HG02884 (cell line): ENCODE measurements at regions not wholly inside any gene's neighbourhood (a gene's known extent, or its start where the extent isn't known, plus 50 kb on each side); places are given as distances from the start of the nearest gene placed in this dataset.
A peak's percentile ranks its signal among the peaks of the same experiment; 100 is the strongest.
"Not testable (repeated sequence)": the region's sequence is repeated elsewhere in the genome, so short reads cannot be mapped to it uniquely, and the experiment has no call there.

ENCODE experiments used
- ATAC-seq: cut with Tn5 transposase; IDR thresholded peaks from one replicate; pipeline ENCODE4 v1.9.1; 2021; ENCODE audit warnings: mild to moderate bottlenecking, moderate library complexity; ENCODE audit not compliant: unreplicated experiment

DNA sequence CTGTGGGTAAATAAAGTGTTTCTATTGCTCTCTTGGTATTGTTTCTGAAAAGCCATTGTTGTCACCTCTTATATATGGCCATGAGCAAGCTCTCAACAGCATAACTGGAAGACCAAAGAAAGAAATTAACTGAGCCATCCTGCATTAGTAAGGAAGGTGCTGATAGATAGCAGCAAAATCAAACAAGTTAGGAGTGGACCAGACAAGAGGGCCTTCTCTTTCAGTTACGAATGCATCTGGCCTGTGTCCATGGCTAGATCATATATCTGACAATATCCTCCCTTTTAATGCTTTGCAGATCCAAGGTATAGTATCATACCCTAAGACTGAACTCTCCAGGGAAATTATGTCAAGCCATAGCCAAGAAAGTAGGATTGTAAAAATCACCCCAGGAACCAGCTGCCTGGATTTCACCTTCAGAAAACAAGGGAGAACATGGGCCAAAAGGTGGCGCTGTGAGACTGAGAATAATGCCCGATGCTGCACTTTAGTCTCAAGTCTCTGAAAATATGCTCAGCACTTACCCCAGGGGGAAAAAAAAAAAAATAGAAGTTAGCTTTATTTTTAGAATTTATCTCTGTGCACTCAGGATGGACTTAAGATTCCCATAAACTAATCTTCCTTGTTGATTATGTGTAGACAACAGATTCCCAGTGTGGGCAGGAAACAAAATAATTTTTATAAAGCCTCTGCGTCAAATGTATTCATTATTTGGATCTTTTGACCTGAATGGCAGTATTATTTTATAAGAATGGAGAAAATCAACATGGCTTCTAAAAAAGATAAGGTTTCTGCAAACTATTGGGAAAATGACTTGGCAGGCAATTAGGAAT is 415.1 kb downstream of the ETS1 start:
- ATAC-seq: no peak

DNA sequence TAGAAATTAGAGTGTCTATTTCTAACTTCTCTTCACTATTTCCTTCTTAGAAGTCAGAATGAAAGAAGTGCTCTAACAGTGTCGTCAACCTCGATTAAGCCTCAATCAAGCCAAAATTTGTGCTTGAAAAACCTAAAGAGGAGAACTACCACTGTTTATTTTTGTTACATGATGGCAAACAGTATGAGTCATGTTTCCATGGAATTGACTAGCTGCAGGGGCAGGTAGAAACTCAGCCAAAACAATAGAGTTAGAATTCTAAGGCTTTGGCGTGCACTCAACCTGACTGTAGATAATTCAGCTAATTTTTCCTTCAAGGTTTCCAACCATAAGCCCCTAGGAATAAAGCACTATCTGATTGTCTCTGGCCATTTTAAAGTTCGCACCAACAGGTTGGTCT is 415.9 kb downstream of the ETS1 start:
- ATAC-seq: no peak

DNA sequence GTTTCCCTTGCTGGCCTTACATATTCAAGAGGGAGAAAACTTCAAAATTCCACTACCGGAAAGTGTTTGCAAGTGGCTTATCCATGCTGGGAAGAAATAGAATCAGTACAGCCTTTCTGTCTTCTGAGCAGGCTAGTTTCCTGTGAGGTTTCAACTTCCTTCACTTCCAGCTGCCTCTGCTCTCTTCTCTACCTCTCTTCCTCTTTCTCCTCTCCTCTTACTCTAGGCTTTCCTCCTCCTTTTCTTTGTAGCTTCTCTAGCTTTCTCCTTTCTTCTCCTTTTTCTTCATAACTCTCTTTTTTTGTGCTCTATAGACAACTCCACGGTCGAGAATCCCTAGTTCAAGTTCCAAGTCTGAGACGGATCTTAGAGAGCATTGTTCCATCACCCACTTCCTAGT is 421.8 kb downstream of the ETS1 start:
- no peak for ATAC-seq

DNA sequence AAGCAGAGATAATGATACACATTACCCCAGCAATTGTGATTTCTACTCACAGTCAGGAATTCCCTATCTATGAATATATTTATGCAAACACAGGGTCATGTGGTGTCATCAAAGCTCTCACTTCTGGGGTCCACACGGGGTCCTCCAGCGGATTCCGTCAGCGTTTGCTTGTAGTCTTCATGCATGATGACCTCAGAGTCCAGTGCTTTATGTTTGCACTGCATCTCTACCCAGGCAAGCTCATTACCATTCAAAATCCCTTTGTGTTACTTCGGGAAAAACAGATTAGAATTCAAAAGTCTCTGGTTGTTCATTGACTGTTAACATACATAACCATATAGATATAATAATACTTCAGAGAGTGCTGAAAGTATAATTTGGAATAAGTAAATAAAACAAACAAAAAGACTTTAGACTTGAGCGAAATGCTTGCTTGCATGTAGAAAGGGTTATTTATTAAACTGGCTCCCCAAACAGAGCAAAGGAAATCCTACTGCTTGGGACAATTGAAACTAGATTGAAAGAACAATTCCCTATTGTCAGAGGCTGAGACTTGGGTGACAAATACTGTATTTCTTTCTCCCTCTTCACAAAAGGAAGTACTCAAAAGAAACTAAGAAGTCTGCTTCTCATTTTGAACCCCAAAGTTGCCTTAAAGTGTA is 423.1 kb downstream of the ETS1 start:
- no peak for ATAC-seq

DNA sequence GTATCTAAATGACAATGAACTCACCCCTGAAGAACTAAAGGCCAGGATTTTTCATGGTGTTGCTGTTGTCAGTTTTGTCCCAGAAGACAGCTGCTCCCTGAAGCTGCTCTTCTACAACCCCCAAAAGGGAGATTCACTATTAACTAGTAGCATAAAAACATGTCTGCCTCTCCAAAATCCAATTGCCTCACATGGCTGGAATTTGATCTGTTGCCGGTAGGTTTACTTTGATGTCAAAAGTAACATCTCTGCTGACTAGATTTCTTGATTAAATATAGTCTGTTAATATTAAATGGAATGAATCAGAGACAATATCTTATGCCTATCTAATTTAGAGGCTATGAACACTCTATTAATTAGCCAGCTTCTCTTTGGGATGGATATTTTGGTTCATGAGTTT is 425.4 kb downstream of the ETS1 start:
- ATAC-seq: no peak

DNA sequence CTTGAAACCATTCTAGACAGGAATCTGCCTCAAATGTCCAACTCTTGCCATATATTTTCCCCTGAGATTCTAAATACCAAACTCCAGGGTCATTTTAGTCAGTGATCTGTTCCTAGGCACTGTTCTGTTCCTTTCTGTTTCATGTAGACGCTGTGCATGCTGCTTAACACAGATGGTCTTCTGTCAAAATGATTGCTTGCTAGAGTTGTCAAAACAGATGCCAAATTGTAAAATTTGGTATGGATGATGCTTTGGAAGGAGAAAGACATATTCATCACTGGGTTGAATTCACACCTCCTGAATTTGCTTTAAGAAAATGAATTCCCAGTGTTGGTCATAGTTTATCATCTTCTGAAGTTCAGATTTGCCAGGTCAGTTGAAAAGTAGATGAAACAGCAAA is 425.9 kb downstream of the ETS1 start:
- no peak for ATAC-seq

DNA sequence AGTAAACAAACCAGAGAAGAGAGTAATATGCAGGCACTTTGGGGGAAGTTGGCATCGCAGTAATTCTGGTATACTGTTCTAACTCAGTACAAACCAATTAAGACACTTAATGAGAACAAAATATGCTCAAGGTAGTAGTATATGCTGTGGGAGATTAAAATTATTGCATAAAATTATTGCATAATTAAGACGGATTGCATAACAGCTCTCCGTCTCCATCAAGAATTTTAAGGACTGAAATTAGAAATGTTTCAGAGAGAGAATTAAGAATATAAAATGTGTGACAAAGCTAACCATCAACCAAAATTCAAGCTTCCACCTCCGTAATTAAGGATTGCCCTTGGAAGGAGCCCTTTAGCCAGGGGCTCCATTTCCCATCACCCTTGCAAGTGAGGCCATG is 428.5 kb downstream of the ETS1 start:
- no peak for ATAC-seq

DNA sequence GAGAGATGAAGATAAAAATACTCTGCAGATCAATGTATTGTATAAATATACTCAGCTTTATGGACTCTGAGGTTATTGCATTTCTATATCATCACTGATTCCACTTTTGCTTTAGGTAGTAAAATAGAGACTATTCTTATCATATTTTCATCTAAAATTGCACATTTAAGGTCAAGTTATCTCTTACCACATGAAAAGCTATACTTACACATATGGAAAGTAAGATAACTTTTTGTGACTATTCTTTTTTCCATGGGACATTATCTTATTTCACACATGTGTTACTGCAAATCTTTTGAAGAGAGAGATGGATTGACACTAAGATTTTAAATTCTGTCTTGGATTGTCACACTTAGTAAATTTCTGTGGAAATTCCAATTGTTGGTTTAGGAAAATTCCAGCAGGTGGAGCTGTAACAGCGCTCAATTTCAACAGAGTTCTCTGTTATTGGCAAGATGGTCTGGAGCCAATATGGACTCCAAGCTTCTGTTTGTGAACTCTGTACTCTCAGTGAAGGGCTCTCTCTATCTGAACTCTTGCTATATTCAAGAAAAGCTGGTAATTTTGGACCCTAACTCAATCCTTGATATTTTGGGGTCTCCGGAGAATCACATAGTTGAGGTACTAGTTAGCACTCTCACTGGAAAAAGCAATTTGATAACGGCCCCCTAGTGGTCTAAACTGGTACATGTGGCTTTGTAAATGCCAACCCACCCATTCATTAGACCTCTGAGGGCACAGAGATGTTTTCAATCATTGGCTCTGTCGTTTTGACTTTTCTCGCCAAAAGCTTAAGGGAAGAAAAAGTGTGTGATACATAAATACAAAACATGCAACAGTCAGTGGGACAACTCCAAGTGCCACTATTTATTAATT is 429.7 kb downstream of the ETS1 start:
- peak; percentile 95 for ATAC-seq

DNA sequence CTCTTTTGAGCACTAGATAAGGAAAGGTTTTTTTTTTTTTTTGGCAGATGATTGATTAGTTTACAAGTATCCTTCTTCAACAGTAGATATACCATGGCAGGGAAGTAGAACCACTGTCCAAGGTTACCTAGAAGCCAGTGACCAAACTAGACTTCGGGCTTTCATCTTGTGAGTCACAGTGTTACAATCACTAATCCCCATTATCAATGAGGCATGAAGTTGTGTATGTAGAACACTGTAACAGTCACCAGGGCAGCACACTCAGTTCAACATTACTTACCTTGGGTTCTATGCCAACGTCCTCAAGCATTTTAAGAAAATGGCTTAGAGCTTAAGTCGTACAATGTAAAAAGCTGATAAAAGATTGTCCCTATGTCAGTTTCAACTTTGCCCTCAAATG is 430.9 kb downstream of the ETS1 start:
- no peak for ATAC-seq

DNA sequence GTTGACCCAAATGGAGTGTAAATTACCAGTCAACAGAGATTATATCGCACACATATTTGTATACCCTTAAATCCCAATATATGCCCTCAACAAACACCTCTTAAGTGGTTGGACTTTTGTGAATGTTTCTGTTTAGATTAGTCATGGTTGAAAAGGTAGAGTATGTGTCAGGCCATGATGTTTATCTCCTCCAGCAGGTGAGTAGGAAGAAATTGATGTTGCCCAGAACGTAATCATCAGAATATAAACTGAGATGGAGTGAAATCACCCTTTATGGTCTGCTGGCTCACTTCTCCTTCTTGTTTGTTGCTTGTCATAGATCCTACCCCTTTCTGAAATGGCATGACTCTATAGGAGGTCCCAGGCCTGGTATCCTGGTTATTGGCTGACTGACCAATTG is 431.8 kb downstream of the ETS1 start:
- no peak for ATAC-seq

DNA sequence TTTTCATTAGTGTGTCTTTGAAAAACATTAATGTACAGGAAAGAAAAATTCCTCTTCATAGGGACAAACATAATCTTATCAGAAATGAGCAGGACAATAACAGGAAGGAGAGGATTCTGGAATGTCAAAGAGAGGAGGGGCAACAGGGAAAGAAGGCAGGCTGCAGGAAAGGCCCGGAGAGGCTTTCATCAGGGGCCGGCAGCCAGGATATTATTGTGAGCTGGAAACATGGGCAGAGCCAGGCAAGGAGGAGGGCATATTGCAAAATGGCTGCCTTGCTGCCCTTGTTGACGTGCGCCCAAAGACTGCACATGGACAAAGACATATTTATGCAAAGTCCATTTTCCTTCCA is 433.7 kb downstream of the ETS1 start:
- ATAC-seq: no peak

DNA sequence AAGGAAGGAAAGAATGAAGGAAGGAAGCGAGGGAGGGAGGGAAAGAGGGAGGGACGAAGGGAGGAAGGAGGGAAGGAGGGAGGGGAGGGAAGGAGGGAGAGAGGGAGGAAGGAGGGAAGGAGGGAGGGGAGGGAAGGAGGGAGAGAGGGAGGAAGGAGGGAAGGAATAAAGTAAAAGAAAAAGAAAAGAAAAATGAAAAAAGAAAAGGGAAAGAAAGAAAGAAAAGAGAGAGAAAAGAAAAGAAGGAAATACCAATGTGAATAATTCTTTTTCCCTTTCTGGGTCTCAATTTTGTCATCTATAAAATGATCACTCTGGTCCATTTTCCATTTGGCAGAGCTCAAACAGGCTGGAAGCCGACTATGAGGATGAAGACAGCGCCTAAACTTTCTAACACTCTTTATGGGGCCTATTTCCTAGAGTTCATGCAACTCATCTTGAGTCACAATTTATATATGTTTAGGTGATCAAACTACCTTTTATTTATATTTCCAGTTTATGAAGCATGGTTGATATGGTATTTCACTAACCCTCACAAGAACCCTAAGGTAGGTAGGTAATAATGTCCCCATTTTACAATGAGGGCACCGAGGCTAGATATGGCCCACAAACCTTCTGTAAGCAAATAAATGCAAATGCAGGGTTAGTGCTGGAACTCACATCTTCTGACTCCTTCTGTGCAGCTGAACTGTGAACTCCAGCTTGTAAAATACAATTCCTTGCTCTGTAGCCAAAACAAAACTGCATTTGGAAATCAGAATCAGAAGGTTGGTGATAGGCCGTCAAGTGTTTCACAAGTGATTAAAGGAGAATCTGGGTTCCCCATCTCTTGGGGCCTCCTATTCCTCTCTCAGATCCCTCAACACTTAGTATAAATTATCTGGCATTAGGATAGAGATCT is 434.3 kb downstream of the ETS1 start:
- ATAC-seq: no peak

DNA sequence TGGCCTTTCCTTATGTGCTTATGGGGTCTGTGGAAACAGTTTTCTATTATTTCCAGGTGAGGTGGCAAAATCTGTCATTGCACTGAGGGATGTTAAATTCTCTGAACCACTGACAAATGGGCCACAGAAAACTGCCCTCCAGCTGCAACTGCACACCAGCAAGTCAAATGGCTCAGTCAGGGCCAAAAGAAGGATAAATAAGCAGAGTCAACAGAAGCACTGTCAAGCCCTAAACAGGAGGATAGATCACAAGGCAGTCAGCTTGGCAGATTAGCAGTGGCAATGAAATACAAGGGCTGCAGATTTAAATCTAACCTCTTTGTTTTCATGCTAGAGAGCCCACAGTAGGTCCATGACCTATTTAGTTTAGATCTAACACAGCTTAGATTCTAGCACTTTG is 435.6 kb downstream of the ETS1 start:
- ATAC-seq: no peak

DNA sequence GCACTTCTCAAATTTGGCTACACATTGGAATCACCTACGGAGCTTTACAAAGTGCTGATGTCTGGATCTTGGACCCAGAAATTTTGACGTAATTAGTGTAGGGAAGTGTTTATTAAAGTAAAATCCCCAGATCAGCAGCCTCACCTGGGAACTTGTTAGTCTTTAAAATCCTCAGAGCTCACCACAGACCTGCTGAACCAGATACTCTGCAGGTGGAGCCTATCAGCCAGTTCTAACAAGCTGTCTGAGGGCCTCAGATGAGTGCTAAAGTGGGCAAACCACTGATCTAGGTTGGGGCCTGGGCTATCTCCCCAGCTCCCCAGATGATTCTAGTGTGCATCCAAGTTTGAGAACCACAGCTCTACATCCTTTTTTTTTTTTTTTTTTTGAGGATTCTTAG is 436.0 kb downstream of the ETS1 start:
- ATAC-seq: no peak

DNA sequence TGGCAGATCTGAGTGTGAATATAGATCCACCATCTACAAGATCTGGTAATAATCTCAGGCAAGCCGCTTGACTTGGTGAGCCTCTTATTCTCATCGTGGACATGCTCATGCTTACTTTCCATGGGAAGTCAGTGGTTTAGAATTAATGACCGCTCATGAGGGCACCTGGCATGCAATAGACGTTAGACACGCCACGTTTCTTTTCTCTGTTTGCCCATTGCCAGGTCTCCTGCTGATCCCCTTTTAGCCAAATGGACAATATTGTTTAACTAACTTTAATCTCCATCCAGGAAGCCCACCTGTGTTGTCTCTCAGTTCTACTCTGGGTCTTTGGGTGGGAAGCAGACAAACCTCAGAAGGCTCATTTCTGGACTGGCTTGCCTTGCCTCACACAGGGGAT is 439.1 kb downstream of the ETS1 start:
- no peak for ATAC-seq

DNA sequence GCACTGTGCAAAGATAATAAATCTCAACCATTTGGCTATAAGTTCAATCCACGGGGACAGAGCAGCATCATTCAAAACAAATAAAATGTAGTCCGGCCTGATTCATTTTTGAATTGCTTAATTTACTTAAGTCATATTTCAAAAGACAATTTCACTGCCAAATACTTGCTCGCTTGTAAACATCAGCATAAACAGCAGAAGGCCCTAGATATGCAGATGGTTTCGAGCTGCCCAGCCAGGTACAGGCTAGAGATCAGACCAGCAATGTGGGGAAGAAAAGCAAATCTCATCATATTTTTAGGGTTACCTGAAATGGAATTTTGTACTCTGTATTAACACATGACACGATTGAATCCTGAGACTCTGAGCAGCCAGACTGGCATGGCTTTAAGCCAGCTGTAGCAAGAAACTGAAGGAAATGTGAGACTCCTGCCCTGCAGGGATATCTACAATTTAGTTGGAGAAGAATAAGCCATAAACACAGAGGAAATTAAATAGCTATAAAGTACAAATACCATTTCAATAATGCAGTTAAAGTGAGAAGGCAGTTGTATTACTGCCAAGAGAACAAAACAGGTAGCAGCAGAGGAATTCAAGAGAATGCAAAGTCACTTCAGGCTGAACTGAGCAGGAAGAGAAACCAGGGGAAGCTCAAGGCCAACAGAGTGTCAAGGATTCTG is 440.3 kb downstream of the ETS1 start:
- no peak for ATAC-seq

DNA sequence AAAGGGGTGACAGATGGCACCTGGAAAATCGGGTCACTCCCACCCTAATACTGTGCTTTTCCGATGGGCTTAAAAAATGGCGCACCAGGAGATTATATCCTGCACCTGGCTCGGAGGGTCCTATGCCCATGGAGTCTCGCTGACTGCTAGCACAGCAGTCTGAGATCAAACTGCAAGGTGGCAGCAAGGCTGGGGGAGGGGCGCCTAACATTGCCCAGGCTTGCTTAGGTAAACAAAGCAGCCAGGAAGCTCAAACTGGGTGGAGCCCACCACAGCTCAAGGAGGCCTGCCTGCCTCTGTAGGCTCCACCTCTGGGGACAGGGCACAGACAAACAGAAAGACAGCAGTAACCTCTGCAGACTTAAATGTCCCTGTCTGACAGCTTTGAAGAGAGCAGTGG is 447.1 kb downstream of the ETS1 start:
- ATAC-seq: not testable (repeated sequence)

DNA sequence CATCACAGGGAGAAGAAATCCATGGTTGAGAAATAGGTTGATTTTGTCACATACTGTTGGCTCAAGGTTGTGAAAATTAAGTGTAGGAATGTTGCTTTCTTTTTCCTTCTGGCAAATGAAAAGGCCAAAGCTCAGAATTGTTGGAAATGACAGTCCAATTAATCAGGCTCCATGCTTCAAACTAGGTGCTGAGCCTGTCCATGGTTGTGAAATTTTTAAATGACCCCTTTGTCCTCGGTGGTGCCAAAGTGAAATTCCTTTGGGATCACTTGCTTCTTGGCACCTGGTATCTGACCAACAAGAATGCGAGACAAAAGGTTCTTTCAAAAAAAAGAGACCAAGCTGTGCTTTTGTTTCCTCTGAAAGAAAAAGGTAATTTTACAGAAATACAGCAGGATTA is 451.9 kb downstream of the ETS1 start:
- ATAC-seq: no peak

DNA sequence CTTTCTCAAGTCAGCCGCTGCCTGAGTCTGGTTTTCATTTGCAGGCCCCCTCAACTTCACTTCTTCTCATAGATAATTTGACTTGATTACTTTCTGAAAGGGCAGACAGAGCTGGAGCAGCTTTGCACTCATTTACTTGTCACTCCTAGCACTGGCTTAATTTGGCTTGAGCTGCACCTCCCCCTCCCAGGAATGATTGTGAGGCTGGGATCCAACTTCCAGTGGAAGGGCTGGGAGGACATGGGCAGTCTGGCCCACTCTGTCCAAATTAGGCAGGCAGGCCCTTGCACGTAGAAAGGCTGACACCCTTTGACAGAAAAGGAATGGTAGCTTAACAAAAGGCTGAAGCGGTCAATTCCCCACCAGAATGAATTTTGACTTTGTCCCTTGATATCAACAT is 453.9 kb downstream of the ETS1 start:
- ATAC-seq: no peak

DNA sequence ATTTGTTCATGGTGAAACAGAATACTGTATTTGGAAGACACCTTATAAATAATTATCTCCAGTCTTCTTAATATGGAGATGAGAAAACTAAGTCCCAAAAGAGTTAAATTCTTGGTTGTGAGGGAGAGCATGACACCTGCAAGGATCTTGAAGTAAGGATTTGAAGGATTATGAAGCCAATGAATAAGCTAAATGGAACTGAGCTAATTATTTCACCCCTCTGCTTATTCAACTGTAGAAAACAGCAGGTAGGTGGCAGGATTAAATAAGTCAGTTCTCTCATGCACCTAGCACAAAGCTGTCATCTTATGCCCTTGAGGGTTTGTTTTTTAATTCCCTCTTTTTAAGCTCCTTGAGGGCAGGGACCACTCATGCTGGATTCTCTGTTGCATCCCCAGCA is 457.3 kb downstream of the ETS1 start:
- ATAC-seq: no peak
